ENCODE measurements at regions not wholly inside any gene's neighbourhood (a gene's known extent, or its start where the extent isn't known, plus 50 kb on each side); places are given as distances from the start of the nearest gene placed in this dataset.
"Not testable (repeated sequence)": the region's sequence is repeated elsewhere in the genome, so short reads cannot be mapped to it uniquely, and the experiment has no call there.

DNA sequence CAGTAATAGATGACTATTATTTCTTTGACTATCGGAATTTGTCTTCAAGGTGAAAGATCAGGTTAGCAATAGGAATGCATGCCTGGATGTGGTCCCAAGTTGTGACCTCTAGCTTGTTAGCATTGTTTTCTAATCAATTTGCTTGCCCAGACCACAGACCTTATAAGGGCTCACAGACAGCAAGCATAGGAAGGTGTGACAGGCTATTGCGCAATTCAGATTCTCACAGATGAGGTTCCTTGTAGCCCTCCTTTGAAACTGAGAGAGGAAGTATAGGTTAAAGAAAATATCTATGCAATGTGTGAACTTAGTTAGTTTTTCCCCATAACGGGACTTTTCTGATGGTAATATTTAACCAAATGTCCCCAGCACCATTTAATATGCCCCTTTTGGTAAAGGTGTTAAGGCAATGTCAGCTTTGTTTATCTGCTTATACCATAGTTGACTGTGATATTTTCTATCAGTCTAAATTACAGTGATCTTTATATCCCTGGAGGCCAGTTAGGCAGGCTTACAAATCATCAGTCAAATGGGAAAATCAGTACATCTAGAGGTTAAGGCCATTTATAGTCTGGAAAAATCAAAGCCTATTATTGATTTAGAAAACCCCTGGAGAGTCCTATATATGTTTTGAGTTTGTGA, 168.1 kb upstream of the MBNL1 start:
- no peak for DNase-seq

DNA sequence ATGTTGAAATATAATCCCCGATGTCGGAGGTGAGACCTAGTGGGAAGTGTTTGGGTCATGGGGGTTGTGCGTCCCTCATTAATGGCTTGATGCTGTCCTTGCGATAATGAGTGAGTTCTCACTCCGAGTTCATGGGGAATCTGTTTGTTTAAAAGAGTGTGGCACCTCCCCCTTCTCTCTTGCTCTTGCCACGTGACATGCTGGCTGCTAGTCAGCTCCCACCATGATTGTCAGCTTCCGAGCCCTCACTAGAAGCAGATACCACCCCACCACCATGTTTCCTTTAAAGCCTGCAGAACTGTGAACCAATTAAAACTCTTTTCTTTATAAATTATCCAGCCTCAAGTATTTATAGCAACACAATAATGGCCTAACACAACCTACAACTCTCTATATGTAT, 166.3 kb upstream of the MBNL1 start:
- no peak for DNase-seq

DNA sequence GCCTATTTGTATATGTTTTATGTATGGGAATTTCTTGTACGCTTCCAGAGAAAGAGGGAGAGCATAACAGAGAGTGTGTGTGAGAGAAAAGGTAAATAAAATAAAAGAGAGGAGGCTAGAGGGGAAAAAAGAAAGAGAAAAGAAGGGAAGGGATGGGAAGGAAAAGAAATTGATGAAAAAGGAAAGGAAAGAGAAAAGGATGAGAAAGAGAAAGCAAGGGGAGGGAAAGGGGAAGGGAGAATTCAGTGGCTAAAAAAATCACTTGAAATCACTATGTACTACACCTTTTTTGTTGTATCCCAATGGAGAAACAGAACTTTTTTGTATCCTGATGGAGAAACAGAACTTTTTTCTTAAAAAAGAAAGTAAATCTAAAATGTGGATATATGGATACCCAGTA, 165.5 kb upstream of the MBNL1 start:
- DNase-seq, result no peak

DNA sequence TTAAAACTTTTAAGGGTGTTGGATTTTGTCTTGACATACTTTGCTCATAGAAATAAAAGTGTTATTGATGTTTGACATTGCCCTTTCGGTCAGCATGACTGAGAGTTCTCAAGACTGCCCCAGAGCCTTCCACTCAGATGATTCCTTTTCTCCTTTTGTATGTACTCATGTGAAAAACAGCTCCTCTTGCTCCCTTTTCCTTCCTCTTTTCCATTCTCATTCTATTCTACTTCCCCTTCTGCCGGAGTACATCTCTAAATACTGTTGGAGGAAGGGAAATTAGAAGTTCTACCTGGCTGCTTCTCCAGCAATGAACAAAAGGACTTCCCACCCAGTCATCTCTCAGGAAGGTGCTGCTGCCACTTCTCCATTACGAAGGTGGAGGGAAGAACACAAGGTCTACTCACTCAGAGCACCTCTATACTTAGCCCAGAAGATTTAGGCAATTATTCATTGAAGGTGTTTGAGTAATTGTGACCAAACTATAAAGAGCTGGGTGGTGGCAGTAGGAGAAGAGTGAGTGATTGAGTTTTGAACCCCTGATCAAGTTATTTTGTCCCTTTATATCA, 163.8 kb upstream of the MBNL1 start:
- no peak for DNase-seq

DNA sequence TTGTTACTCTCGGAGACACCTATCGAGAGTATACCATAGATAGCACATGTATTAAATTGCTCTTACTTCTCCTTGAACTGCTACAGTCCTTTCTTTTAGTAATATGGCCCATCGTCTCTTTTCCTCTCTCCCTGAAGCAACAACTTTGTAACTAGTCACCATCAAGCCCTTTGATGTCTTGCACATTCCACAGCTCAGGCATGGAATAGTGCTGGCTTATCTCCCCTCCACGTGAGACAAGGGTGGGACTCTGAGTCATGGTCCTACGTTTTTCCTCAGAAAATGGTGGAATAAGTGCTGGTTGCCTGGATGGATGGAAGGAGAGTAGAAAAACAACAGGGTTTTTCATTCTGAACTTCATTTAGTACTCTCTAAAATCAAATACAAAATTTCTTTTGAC, 163.3 kb upstream of the MBNL1 start:
- no peak for DNase-seq

DNA sequence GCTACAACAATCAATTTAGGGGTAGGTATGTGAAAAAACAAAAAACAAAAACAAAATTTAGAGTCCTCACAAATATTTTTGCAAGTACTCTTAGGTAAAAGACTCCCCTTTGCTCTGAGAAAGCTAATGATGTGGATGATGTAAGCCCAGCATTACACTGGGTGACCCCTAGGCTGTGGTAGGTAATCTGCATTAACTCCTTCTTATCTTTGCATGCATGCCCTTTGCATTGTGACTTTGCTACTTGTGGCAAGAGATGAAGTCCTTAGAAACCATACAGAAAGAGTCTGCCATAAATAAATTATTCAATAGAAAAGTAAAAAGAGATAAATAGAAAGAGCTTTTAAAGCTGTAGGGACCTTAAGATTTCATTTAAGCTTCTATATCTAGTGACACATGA, 159.7 kb upstream of the MBNL1 start:
- DNase-seq, result no peak

DNA sequence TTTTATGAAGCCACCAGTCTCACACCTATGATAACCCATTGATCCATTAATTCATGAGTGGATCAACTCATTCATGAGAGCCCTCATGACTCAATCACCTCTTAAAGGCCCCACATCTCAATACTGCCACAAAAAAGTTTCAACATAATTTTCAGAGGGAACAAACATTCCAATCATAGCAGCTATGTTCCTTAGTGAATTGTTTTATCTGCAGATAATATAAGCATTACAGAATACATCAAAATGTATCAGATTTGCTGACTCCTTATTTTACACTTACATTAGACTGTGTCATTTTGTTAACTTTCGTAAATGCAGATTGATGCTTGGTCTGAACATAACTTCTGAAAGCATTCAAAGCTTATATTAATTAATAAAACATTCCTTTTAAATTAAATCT, 155.3 kb upstream of the MBNL1 start:
- no peak for DNase-seq

DNA sequence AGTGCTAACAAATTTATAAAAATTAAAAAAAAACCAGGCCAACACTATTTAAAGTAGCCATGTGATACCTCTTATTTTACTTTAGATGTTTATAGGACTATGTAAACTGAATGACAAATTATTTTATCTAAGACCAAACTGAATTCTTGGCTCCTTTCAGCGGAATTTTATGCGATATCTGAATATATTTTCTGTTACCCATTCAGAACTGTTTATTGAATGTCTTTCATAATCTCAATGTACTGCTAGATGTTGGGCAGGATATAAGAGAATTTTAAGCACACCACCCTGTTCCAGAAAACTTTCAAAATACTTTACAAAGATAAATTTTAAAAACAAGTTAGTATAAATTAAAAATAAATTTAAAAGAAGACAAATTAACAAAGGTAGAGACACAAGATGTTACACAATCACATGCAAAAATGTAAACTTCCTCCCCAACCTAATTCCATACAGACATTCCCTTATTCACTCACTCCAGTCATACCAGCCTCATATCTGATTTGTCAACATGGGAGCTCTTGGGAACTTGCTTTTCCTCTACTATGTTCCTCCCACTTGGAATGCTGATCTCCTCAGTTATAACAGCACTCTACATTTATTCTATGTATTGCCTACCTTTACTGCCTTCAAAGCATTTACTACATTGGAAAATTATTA, 154.6 kb upstream of the MBNL1 start:
- DNase-seq, result no peak

DNA sequence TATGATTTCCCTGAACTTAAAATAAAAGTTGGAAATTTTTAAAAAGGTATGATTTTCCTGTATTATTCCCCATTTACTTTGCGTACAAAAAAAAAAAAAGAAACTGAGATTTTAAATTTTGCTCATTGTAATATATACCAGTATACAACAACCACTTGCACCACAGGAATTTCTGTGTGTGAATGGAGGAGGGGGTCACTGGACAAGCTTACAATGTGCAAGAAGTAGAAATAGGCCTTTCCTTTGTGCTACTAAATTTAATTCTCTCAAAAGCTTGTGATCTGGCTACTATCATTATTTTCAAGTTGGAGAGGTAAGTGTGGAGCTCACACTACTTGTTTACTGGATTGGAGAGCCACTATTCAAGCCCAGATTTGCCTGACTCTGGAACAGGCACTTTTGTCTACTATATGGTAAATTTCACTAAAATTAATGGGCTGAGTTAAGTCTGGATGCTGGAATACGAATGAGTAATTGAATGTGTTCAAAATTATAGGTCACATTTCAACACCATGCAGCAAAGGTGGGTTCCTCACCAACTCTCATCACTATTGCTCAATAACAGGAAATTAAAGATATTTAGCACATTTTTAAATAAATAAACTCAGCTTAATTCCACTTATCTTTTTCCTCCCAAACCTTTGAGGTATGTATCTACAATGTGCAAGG, 148.0 kb upstream of the MBNL1 start:
- DNase-seq, result no peak

DNA sequence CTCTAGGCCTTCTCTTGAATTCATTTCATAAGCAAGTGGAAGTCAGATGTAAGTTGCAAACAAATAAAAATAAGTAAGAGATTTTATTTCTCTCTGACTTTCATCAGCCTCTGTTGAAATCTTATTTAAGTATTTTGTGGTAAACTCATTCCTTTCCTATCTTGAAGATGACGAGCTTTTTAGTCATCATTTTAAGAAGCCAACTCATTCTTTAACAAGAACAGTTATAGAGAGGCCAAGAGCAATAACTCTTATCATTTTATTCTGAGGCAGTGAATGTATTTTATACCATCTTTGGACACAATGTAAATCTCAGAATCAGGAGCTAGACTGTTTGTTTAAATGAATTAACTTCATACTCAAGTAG, 147.5 kb upstream of the MBNL1 start:
- no peak for DNase-seq

DNA sequence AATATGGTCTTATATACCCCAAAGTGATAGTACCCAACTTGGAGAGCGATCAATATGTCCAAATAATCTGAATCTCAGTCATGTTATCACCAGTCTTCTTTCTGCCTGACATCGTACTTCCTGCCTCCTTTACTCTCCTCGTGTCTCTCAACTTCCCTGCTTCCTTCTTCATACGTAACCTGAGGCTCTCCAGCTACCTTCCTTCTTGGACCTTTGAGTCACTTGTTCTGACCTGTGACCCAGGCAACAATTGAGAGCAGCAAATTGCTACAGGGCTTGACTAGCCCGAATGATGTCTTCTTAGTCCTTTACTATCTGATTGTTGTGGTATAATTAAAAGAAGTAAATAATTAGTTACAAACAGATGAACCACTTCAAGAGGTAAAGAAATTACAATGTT, 145.9 kb upstream of the MBNL1 start:
- DNase-seq, result no peak

DNA sequence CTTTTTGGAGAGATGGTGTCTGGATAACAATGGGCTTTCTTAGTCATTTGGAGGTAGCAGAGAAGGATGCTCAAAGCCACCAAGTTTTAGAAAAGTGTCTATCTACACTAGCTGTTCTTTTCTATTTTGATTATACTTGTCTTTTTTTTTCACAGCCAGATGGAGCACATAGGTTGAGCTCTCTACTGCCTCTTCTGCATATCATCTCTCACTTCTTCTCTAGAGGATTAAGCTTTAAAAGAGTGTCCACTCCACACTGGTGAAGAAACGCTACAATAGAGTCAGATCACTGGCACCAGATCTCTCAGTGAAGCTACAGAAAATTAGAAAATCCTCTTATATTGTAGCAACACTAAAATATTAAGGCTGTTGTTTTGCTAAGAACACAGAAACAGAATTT, 145.3 kb upstream of the MBNL1 start:
- no peak for DNase-seq

DNA sequence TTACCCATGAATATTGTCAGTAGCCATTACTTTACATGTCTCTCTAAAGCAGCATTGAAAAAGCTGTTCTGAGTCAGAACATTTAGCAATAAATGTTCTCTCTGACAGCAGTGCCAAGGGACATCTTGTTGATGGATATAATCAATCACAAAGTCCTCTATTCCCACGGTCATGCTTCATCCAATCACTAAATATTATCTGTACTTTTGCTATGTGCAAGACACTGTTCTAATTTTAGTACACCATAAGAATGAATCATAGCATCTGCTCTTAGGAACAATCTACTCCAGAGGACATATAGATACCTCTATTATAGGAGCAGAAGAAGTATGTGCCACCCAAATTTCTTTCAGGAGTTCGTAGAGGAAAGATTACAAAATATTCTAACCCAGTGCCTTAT, 142.5 kb upstream of the MBNL1 start:
- DNase-seq, result no peak

DNA sequence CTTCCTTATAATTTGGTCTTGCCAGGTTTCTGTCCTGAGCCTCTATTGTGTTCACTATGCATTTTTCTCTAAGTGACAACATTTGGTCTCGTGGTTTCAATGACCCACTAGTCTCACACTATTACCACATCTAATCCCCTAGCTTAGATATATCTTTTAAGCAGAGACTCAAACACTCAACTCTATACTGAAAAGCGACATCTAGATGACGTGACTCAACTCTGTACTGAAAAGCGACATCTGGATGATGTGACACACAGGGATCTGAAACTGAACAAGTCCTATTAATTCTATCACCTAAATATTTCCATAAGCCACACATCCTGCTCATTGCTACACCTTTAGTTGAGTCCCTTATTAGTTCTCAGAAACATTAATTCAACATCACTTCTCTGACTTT, 141.7 kb upstream of the MBNL1 start:
- no peak for DNase-seq

DNA sequence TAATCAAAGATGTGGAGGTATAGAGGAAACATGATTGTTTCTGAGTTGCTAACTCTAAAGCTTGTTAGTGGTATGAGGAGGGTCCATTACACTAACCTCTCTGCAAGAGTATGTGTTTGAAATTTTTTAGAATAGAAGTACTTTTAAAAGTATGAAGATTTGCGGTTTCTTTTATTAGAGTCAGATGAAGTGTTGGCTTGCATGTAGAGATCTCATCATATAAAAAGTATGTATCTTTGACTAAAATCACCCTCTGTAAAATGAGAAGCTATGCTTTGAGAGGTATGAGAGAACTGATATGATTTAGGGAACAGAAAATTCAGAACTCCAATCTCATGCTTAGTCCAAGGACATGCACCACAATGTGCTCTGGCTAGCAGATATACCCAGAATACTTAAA, 140.4 kb upstream of the MBNL1 start:
- DNase-seq, result no peak

DNA sequence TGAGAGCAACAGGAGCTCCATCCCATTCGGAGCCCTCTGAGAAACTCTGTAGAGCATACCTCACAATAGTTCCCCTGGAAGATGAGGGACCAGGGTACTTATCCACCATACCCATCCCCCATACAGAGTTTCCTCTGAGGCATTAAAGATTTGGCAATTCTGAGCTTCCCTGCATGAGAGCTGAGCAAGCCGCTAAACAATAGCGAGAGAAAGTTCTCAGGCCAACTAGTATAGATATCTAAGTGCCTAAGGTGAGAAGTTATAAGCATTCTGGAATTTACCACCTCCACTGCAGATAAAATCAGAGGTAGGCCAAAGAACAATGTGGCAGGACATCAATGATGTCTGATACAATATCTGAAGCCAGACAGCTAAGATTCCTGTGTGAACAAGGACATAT, 129.1 kb upstream of the MBNL1 start:
- DNase-seq, result no peak

DNA sequence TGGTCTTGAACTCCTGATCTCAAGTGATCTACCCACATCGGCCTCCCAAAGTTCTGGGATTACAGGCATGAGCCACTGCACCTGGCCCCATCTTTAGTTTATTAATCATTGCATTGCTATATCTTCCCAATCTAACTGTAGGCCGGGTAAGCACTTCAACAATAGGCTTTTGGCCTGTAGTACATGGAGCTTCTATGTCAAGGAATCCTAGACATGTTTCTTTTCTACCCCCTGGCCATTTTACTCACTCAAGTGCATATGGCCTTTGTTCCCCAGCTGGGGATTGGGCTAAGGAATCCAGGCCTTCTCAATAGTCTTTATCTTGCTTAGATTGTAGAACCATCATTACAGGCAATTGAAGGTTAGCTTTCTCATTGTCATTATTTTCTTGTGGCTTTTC, 122.3 kb upstream of the MBNL1 start:
- DNase-seq, result no peak

DNA sequence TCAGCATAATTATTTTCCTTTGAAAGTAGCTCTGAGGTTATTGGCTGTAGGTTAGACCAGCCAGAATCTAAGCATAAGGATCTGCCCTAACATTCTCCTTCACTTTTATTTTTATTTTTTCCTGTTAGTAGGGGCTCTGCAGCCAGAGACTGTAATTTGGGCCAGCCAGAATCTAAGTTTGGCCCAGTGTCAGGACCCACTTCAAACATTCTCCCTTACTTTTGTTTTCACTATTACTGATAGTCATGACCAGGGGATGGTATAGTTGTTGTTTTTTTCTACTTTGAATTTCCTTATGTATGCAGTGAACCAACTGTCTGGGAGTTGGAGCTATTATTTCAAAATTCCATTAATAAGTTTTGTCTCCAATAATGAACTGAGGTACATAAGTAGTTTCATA, 121.0 kb upstream of the MBNL1 start:
- no peak for DNase-seq

DNA sequence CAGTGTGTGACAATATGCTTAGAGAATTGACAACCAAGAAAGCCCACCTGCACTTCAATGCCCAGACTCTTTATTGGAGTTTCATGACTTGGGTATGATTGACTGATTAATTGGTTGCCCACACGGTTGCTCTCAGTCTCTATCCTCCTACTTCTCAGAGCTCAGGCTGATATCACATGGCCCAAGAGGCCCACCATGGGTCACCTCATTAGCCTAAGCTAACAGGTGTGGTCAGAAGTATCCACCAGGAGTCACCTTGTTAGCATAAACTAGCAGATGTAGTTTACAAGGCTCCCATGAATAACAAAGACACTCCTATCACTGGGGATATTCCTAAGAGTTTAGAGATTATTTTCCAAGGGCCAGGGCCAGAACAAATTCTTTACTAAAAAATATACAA, 120.2 kb upstream of the MBNL1 start:
- DNase-seq, result no peak

DNA sequence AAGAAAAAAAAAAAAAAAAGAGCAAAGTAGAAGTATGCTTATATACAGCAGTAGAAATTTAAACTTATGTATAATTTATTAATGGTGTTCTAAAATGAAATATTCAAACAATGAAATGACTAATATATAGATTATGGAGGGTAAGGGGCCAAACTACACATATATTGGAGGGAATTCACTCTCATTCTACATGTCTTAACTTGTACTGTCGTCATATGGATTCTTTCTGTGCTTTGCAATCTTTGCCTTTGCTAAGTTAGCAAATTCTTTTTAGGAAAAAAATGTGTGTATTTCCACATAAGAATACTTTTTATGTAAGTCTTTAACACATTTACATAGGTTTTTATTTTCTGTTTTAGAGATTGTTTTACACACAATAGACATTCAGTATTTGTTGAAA, 118.9 kb upstream of the MBNL1 start:
- DNase-seq, result no peak

DNA sequence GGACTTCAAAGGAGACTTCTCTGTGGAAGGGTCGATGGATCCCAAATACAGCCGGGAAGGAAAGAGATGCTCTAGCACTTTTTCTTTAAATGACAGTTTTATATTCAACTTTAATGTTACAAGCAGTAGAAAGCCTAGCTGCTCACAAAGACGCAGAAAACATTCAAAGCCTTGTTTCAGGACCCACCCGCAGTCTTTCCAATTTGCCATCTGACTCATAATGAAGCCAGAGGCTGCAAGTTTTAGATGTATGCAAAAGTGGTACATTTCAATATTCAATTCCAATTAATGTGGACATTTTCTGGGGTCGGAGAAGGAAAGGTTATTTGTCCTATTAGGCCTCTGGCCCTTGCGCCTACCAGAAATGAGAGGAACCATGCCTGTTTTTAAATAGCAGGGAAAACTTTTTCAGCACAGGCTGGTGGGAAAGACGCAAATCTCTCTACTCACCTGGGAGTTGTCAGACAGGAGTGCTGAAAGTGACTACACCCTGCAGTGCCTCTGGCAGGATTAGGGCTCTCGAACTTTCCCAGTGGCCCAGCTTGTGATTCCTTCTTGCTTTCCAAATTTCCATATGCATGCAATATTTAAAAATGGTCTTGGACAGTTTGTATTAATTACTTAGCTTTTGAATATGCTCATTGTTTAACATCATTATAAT, 117.4 kb upstream of the MBNL1 start:
- DNase-seq, result no peak

DNA sequence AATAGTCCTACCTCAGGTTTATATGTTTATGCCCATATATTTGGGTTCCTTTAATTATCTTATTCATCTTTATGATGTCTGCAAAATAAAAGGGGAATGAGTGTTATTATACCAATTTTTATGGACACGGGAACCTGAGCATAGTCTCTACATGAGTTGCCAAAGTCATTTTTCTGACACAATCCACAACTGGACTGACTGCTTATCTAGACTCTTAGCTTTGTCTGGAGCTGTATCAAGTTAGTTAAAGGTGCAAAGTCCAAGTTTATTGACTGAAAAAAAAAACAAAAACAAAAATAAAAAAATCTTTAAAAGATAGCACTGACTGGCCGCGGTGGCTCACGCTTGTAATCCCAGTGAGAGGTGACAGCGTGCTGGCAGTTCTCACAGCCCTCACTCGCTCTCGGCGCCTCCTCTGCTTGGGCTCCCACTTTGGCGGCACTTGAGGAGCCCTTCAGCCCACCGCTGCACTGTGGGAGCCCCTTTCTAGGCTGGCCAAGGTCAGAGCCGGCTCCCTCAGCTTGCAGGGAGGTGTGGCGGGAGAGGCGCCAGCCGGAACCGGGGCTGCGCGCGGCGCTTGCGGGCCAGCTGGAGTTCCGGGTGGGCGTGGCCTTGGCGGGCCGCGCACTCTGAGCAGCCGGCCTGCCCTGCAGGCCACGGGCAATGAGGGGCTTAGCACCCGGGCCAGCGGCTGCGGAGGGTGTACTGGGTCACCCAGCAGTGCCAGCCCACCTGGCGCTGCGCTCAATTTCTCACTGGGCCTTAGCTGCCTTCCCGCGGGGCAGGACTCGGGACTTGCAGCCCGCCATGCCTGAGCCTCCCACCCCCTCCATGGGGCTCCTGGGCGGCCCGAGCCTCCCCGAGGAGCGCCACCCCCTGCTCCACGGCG, 116.6 kb upstream of the MBNL1 start:
- not testable (repeated sequence) for DNase-seq
